ENCODE measurements at regions not wholly inside any gene's neighbourhood (a gene's known extent, or its start where the extent isn't known, plus 50 kb on each side); places are given as distances from the start of the nearest gene placed in this dataset.

DNA sequence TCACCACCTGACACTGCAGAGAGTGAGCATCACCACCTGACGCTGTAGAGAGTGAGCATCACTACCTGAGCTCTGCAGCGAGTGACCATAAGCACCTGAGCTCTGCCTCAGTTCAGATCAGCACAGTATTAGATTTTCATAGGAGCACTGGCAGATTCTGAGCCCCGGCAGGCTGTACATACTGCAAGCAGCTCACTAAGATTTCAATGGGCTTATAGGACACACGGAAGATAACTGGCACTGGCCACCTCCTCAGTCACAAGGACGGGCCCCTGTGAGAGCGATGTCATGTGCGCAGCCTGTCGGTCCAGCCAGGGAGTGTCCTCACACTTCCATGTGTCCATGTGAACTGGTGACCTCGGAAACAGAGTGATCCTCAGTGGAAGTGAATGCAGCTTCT is 153.5 kb upstream of the IRX2 start:
- no peaks in the 10 kb centered on the region for H3K36me3 ChIP-seq (replicated peaks)
- H3K27ac ChIP-seq: no peak overlapping the region
- no peak for DNase-seq
- no peak overlapping the region for H3K4me3 ChIP-seq (ENCODE audit: low read depth, low read length)
- TF ChIP-seq, protein P1, sequence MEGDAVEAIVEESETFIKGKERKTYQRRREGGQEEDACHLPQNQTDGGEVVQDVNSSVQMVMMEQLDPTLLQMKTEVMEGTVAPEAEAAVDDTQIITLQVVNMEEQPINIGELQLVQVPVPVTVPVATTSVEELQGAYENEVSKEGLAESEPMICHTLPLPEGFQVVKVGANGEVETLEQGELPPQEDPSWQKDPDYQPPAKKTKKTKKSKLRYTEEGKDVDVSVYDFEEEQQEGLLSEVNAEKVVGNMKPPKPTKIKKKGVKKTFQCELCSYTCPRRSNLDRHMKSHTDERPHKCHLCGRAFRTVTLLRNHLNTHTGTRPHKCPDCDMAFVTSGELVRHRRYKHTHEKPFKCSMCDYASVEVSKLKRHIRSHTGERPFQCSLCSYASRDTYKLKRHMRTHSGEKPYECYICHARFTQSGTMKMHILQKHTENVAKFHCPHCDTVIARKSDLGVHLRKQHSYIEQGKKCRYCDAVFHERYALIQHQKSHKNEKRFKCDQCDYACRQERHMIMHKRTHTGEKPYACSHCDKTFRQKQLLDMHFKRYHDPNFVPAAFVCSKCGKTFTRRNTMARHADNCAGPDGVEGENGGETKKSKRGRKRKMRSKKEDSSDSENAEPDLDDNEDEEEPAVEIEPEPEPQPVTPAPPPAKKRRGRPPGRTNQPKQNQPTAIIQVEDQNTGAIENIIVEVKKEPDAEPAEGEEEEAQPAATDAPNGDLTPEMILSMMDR (IDR thresholded peaks at IDR 0.05; ENCODE audit: low read depth, low read length, missing control alignments): no peak
- in situ Hi-C loops (cut with HindIII; ENCODE audit: low pct_ligation_motif_present, low sequenced_read_pairs): no loop called here
- no peaks in the 10 kb centered on the region for H3K27me3 ChIP-seq (replicated peaks)

DNA sequence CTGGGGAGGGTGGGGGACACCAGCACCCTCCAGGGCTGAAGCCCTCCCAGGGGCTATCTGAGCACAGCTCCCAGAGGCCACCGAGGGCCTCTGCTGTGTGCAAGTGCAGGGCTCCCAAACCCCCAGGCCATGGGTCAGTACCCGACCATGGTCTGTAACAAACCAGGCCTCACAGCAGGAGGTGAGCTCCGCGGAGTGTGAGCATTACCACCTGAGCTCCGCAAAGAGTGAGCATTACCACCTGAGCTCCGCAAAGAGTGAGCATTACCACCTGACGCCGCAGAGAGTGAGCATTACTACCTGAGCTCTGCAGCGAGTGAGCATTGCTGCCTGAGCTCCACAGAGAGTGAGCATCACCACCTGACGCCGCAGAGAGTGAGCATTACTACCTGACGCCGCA is 152.9 kb upstream of the IRX2 start:
- in situ Hi-C loops (cut with HindIII; ENCODE audit: low pct_ligation_motif_present, low sequenced_read_pairs): no loop called here
- Histone ChIP-seq H3K27me3 (replicated peaks) (no peaks in the 10 kb centered on the region), H3K27ac (no peak overlapping the region), H3K4me3 (ENCODE audit: low read depth, low read length) (no peak overlapping the region), H3K36me3 (replicated peaks) (no peaks in the 10 kb centered on the region)
- TF ChIP-seq, protein P1 (IDR thresholded peaks at IDR 0.05; ENCODE audit: low read depth, low read length, missing control alignments): no peak
- DNase-seq: no peak

- Histone ChIP-seq H3K27ac (no peak overlapping the region), H3K27me3 (replicated peaks) (no peaks in the 10 kb centered on the region), H3K4me3 (ENCODE audit: low read depth, low read length) (no peak overlapping the region), H3K36me3 (replicated peaks) (no peaks in the 10 kb centered on the region)
- no peak for DNase-seq
- TF ChIP-seq, protein P1 (IDR thresholded peaks at IDR 0.05; ENCODE audit: low read depth, low read length, missing control alignments): no peak
- in situ Hi-C loops (cut with HindIII; ENCODE audit: low pct_ligation_motif_present, low sequenced_read_pairs): no loop called here
These were observed 152.2 kb upstream of the IRX2 start for GRCh38 chr5:2903451-2904395.

DNA sequence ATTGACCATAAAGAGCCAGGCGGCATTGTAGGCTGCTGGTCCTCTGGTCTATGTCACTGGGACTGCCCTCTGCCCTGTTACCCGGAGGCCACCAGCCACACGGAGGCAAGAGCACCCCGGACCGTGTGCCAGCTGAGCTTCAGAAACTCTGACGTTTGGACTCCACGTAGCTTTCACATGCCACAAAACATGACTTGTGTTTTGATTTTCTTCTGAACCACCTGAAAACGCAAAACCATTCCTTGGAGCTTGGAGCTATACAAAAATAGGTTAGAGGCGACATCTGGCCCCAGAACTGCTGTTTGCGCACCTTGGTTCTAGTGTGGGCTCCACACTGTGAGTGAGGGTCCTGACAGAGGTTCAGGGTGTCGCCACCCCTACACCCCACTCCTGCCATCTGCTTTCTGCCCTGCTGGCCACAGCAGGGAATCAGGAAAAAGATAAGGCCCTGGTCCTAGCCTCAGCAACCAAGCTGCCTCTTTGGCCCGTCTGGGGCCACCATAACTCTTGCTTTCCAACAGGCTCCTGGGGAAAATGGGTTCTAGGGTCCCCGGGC is 151.3 kb upstream of the IRX2 start:
- Histone ChIP-seq H3K36me3 (replicated peaks) (no peaks in the 10 kb centered on the region), H3K27ac (no peak overlapping the region), H3K4me3 (ENCODE audit: low read depth, low read length) (no peak overlapping the region), H3K27me3 (replicated peaks) (no peaks in the 10 kb centered on the region)
- DNase-seq: no peak
- TF ChIP-seq, protein P1 (IDR thresholded peaks at IDR 0.05; ENCODE audit: low read depth, low read length, missing control alignments): no peak
- in situ Hi-C loops (cut with HindIII; ENCODE audit: low pct_ligation_motif_present, low sequenced_read_pairs): no loop called here

GRCh38 chr5:2902186-2902585 is 150.7 kb upstream of the IRX2 start:
- DNase-seq: no peak
- in situ Hi-C loops (cut with HindIII; ENCODE audit: low pct_ligation_motif_present, low sequenced_read_pairs): no loop called here
- no peak overlapping the region for H3K4me3 ChIP-seq (ENCODE audit: low read depth, low read length)
- TF ChIP-seq, protein P1 (IDR thresholded peaks at IDR 0.05; ENCODE audit: low read depth, low read length, missing control alignments): no peak
- no peak overlapping the region for H3K27ac ChIP-seq
- H3K36me3 ChIP-seq (replicated peaks): no peaks in the 10 kb centered on the region
- H3K27me3 ChIP-seq (replicated peaks): no peaks in the 10 kb centered on the region
